H9 (cell line): ENCODE measurements at regions not wholly inside any gene's neighbourhood (a gene's known extent, or its start where the extent isn't known, plus 50 kb on each side); places are given as distances from the start of the nearest gene placed in this dataset.
"Not testable (repeated sequence)": the region's sequence is repeated elsewhere in the genome, so short reads cannot be mapped to it uniquely, and the experiment has no call there.

Experiments
- DNase-seq: peaks from one replicate; pipeline ENCODE4 v3.0.0-alpha.2; 2017
- H2AFZ ChIP-seq: one replicate; pipeline ENCODE4 v1.6.1; 2013; ENCODE audit warnings: mild to moderate bottlenecking, low read length, control low read depth, moderate library complexity
- H2AK5ac ChIP-seq: 2 replicates; pipeline ENCODE4 v1.6.1; 2013; ENCODE audit warnings: low read length, control low read depth, mixed read lengths; ENCODE audit not compliant: insufficient read length
- H2BK120ac ChIP-seq: one replicate; pipeline ENCODE4 v1.6.1; 2013; ENCODE audit warnings: low read depth, mild to moderate bottlenecking, low read length, control low read depth, inconsistent platforms; ENCODE audit not compliant: poor library complexity, severe bottlenecking
- H2BK12ac ChIP-seq: 2 replicates; pipeline ENCODE4 v1.6.1; 2013; ENCODE audit warnings: low read length, control low read depth, mixed read lengths, low read depth; ENCODE audit not compliant: insufficient read length
- H2BK15ac ChIP-seq: 2 replicates; pipeline ENCODE4 v1.6.1; 2013; ENCODE audit warnings: low read depth, low read length, control low read depth
- H2BK20ac ChIP-seq: one replicate; pipeline ENCODE4 v1.6.1; 2013; ENCODE audit warnings: low read depth, mild to moderate bottlenecking, low read length, control low read depth, inconsistent platforms; ENCODE audit not compliant: poor library complexity, severe bottlenecking
- H2BK5ac ChIP-seq: 2 replicates; pipeline ENCODE4 v1.6.1; 2013; ENCODE audit warnings: low read length, control low read depth, mixed read lengths; ENCODE audit not compliant: insufficient read length
- H3K14ac ChIP-seq: 2 replicates; pipeline ENCODE4 v1.6.1; 2013; ENCODE audit warnings: low read length, control low read depth; ENCODE audit not compliant: insufficient read depth
- H3K18ac ChIP-seq: 2 replicates; pipeline ENCODE4 v1.6.1; 2013; ENCODE audit warnings: low read depth, mild to moderate bottlenecking, mixed read lengths, low read length, control low read depth; ENCODE audit not compliant: insufficient read length
- H3K23ac ChIP-seq: 2 replicates; pipeline ENCODE4 v1.6.1; 2013; ENCODE audit warnings: low read length, control low read depth, mixed read lengths, low read depth; ENCODE audit not compliant: insufficient read length
- H3K23me2 ChIP-seq: 2 replicates; pipeline ENCODE4 v1.6.1; 2013; ENCODE audit warnings: low read depth, mild to moderate bottlenecking, mixed read lengths, low read length, control low read depth; ENCODE audit not compliant: insufficient read length, poor library complexity, severe bottlenecking
- H3K27ac ChIP-seq: 2 replicates; pipeline ENCODE4 v1.5.1; 2013; ENCODE audit warnings: low read length, control low read depth, mixed read lengths, low read depth; ENCODE audit not compliant: insufficient read length
- H3K27me3 ChIP-seq: 2 replicates; pipeline ENCODE4 v1.6.1; 2013; ENCODE audit warnings: low read length, control low read depth, inconsistent platforms; ENCODE audit not compliant: insufficient read depth
- H3K4ac ChIP-seq: 2 replicates; pipeline ENCODE4 v1.6.1; 2013; ENCODE audit warnings: low read depth, mild to moderate bottlenecking, control low read depth, inconsistent platforms, low read length, moderate library complexity
- H3K4me1 ChIP-seq: 2 replicates; pipeline ENCODE4 v1.6.1; 2013; ENCODE audit warnings: low read length, control low read depth, inconsistent platforms; ENCODE audit not compliant: insufficient read depth
- H3K4me2 ChIP-seq: 2 replicates; pipeline ENCODE4 v1.6.1; 2013; ENCODE audit warnings: low read length, control low read depth, mixed read lengths; ENCODE audit not compliant: insufficient read length, insufficient read depth
- H3K56ac ChIP-seq: 2 replicates; pipeline ENCODE4 v1.6.1; 2013; ENCODE audit warnings: low read depth, mild to moderate bottlenecking, mixed read lengths, low read length, control low read depth; ENCODE audit not compliant: insufficient read length
- H3K79me1 ChIP-seq: 2 replicates; pipeline ENCODE4 v1.6.1; 2013; ENCODE audit warnings: low read depth, mild to moderate bottlenecking, moderate library complexity, low read length, control low read depth, inconsistent platforms; ENCODE audit not compliant: insufficient read depth, poor library complexity, severe bottlenecking
- H3K79me2 ChIP-seq: 2 replicates; pipeline ENCODE4 v1.6.1; 2013; ENCODE audit warnings: low read length, control low read depth, inconsistent platforms; ENCODE audit not compliant: insufficient read depth
- H3K9ac ChIP-seq: 2 replicates; pipeline ENCODE4 v1.6.1; 2013; ENCODE audit warnings: low read length, control low read depth, mixed read lengths; ENCODE audit not compliant: insufficient read length; ENCODE audit errors: extremely low read depth
- H3K9me3 ChIP-seq: one replicate; pipeline ENCODE4 v1.6.1; 2013; ENCODE audit warnings: low read depth, low read length, inconsistent platforms; ENCODE audit not compliant: control insufficient read depth
- H3T11ph ChIP-seq: one replicate; pipeline ENCODE4 v1.6.1; 2013; ENCODE audit warnings: mild to moderate bottlenecking, low read length, control low read depth, inconsistent platforms
- H4K20me1 ChIP-seq: one replicate; pipeline ENCODE4 v1.6.1; 2013; ENCODE audit not compliant: control insufficient read depth, insufficient read length, insufficient read depth
- H4K5ac ChIP-seq: 2 replicates; pipeline ENCODE4 v1.6.1; 2013; ENCODE audit warnings: low read depth, mild to moderate bottlenecking, mixed read lengths, low read length, control low read depth; ENCODE audit not compliant: insufficient read length
- H4K8ac ChIP-seq: replicated peaks from 2 replicates; pipeline ENCODE4 v1.6.1; 2013; ENCODE audit warnings: low read length, control low read depth, mixed read lengths, low read depth; ENCODE audit not compliant: insufficient read length
- H4K91ac ChIP-seq: 2 replicates; pipeline ENCODE4 v1.6.1; 2013; ENCODE audit warnings: low read depth, mild to moderate bottlenecking, moderate library complexity, mixed read lengths, low read length, control low read depth; ENCODE audit not compliant: insufficient read length
- H3K27ac Mint-ChIP-seq, 3 experiments: 2 replicates in 2 of 3; 3 replicates in 1 of 3; pipeline ENCODE4 v1.8.0; 2020 to 2021; ENCODE audit warnings: mixed read lengths in 3 of 3, mild to moderate bottlenecking in 1 of 3, moderate library complexity in 1 of 3
- H3K27me3 Mint-ChIP-seq: 2 replicates; pipeline ENCODE4 v1.8.0; 2021; ENCODE audit warnings: low read depth, mild to moderate bottlenecking, moderate library complexity, mixed read lengths
- H3K36me3 Mint-ChIP-seq, 3 experiments: 2 replicates in 2 of 3; 3 replicates in 1 of 3; pipeline ENCODE4 v1.8.0; 2020 to 2021; ENCODE audit warnings: low read depth in 3 of 3, mixed read lengths in 3 of 3; ENCODE audit not compliant: insufficient read depth in 1 of 3
- H3K4me1 Mint-ChIP-seq, 2 experiments: 2 replicates each; pipeline ENCODE4 v1.8.0; 2020; ENCODE audit warnings: mixed read lengths in 2 of 2
- H3K4me3 Mint-ChIP-seq, 2 experiments: 2 replicates in 1 of 2; 3 replicates in 1 of 2; pipeline ENCODE4 v1.8.0; 2020 to 2021; ENCODE audit warnings: mild to moderate bottlenecking in 2 of 2, mixed read lengths in 2 of 2, moderate library complexity in 1 of 2
- H3K9me3 Mint-ChIP-seq, 2 experiments: 2 replicates in 1 of 2; 3 replicates in 1 of 2; pipeline ENCODE4 v1.8.0; 2020; ENCODE audit warnings: mild to moderate bottlenecking in 2 of 2, mixed read lengths in 2 of 2, moderate library complexity in 1 of 2
- WGBS: extraction: QIAGEN DNeasy Blood & Tissue Kit; methylation state at CpG from one replicate; pipeline ENCODE4 v1.1.7; 2013; ENCODE audit warnings: missing lambda C conversion rate, low lambda C conversion rate, mixed read lengths; ENCODE audit not compliant: insufficient read length; ENCODE audit errors: extremely low coverage; 5-methylcytosine and 5-hydroxymethylcytosine counted together

DNA sequence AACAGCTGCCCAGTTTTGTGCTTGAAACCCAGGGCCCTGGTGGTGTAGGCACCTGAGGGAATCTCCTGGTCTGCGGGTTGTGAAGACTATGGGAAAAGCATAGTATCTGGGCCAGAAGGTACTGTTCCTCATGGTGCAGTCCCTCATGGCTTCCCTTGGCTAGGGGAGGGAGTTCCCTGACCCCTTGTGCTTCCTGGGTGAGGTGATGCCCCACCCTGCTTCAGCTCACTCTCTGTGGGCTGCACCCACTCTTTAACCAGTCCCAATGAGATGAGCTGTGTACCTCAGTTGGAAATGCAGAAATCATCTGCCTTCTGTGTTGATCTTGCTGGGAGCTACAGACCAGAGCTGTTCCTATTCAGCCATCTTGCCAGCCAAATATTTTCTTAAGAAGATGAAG is 75.8 kb downstream of the NFKBIZ start:
- not testable (repeated sequence) for H3K56ac ChIP-seq, H3K27me3 Mint-ChIP-seq, H3K4ac ChIP-seq, H3K4me3 Mint-ChIP-seq, H3K23me2 ChIP-seq, H2BK5ac ChIP-seq, H3K9me3 ChIP-seq, H2AFZ ChIP-seq, H3T11ph ChIP-seq, H3K36me3 Mint-ChIP-seq, H3K18ac ChIP-seq, H3K79me1 ChIP-seq, H2BK20ac ChIP-seq, H3K79me2 ChIP-seq, H3K4me1 ChIP-seq, H3K27ac ChIP-seq, H2BK120ac ChIP-seq, H3K27me3 ChIP-seq, H4K5ac ChIP-seq, H3K9me3 Mint-ChIP-seq, H2BK15ac ChIP-seq, H3K14ac ChIP-seq, H4K8ac ChIP-seq, H3K4me2 ChIP-seq, H2AK5ac ChIP-seq, H3K9ac ChIP-seq, H3K27ac Mint-ChIP-seq, H3K23ac ChIP-seq, DNase-seq, H2BK12ac ChIP-seq, H4K91ac ChIP-seq, H4K20me1 ChIP-seq
- WGBS, result no CpG with 5 or more reads among the region's 1 CpG
- peaks cover 16 to 18% of the 10 kb centered on the region in 2 experiments for H3K4me1 Mint-ChIP-seq
